C4-2B (cell line): ENCODE measurements at regions not wholly inside any gene's neighbourhood (a gene's known extent, or its start where the extent isn't known, plus 50 kb on each side); places are given as distances from the start of the nearest gene placed in this dataset.

Experiments used
- CTCF ChIP-seq: fragments of 450-650 bp; conservative IDR thresholded peaks from 2 replicates; pipeline ENCODE4 v1.5.1; 2017; ENCODE audit warnings: mild to moderate bottlenecking
- ZFX ChIP-seq: fragments of 450-650 bp; IDR thresholded peaks from 2 replicates; pipeline ENCODE4 v1.6.1; 2017

GRCh38 chr4:20638825-20639224, 61.4 kb upstream of the PACRGL start:
- TF ChIP-seq CTCF: no peak
- no peak for TF ChIP-seq ZFX
